Trophoblast cell (in vitro differentiated cells and primary cell): ENCODE measurements at regions not wholly inside any gene's neighbourhood (a gene's known extent, or its start where the extent isn't known, plus 50 kb on each side); places are given as distances from the start of the nearest gene placed in this dataset.

ENCODE experiments used
- DNase-seq, 2 donors: peaks; one replicate each; pipeline ENCODE4 v3.0.0-alpha.2; 2016
- H2AFZ ChIP-seq: 2 replicates; pipeline ENCODE4 v1.6.1; 2013; ENCODE audit warnings: low read length, moderate library complexity, mild to moderate bottlenecking; ENCODE audit not compliant: insufficient read depth, poor library complexity
- H2AK5ac ChIP-seq: 2 replicates; pipeline ENCODE4 v1.6.1; 2013; ENCODE audit warnings: mild to moderate bottlenecking, low read length
- H2BK120ac ChIP-seq: 2 replicates; pipeline ENCODE4 v1.6.1; 2013; ENCODE audit warnings: low read length, mild to moderate bottlenecking, moderate library complexity; ENCODE audit not compliant: insufficient read depth, poor library complexity
- H2BK12ac ChIP-seq: 2 replicates; pipeline ENCODE4 v1.6.1; 2013; ENCODE audit warnings: mild to moderate bottlenecking, low read length, moderate library complexity
- H2BK5ac ChIP-seq: 2 replicates; pipeline ENCODE4 v1.6.1; 2013; ENCODE audit warnings: low read length, low read depth, moderate library complexity, mild to moderate bottlenecking; ENCODE audit not compliant: poor library complexity
- H3K14ac ChIP-seq: 2 replicates; pipeline ENCODE4 v1.6.1; 2013; ENCODE audit warnings: mild to moderate bottlenecking, low read length
- H3K18ac ChIP-seq: 2 replicates; pipeline ENCODE4 v1.6.1; 2013; ENCODE audit warnings: mild to moderate bottlenecking, low read length
- H3K23ac ChIP-seq: 2 replicates; pipeline ENCODE4 v1.6.1; 2013; ENCODE audit warnings: low read length
- H3K27ac ChIP-seq: 2 replicates; pipeline ENCODE4 v1.5.1; 2013; ENCODE audit warnings: low read depth, mild to moderate bottlenecking, inconsistent platforms, low read length, moderate library complexity
- H3K27me3 ChIP-seq: 2 replicates; pipeline ENCODE4 v1.6.1; 2013; ENCODE audit warnings: inconsistent platforms, mild to moderate bottlenecking, low read length, moderate library complexity; ENCODE audit not compliant: insufficient read depth
- H3K36me3 ChIP-seq, 2 experiments: 1 replicate in 1 of 2; 2 replicates in 1 of 2; pipeline ENCODE4 v1.6.1; 2013; ENCODE audit warnings: low read length in 2 of 2, mild to moderate bottlenecking in 2 of 2, moderate library complexity in 1 of 2; ENCODE audit not compliant: insufficient read depth in 2 of 2, control insufficient read depth in 1 of 2
- H3K4ac ChIP-seq: 2 replicates; pipeline ENCODE4 v1.6.1; 2013; ENCODE audit warnings: low read depth, mild to moderate bottlenecking, low read length, moderate library complexity
- H3K4me1 ChIP-seq, 2 experiments: 1 replicate in 1 of 2; 2 replicates in 1 of 2; pipeline ENCODE4 v1.6.1; 2013; ENCODE audit warnings: low read length in 2 of 2, mild to moderate bottlenecking in 2 of 2, moderate library complexity in 1 of 2; ENCODE audit not compliant: insufficient read depth in 2 of 2, control insufficient read depth in 1 of 2
- H3K4me2 ChIP-seq: 2 replicates; pipeline ENCODE4 v1.6.1; 2013; ENCODE audit warnings: inconsistent platforms, mild to moderate bottlenecking, low read length, moderate library complexity
- H3K4me3 ChIP-seq: 2 replicates; pipeline ENCODE4 v1.5.1; 2013; ENCODE audit warnings: mild to moderate bottlenecking, low read depth, low read length, inconsistent platforms
- H3K79me1 ChIP-seq: one replicate; pipeline ENCODE4 v1.6.1; 2013; ENCODE audit warnings: low read length
- H3K79me2 ChIP-seq: 2 replicates; pipeline ENCODE4 v1.6.1; 2013; ENCODE audit warnings: low read length, mild to moderate bottlenecking; ENCODE audit not compliant: control insufficient read depth, insufficient read depth, poor library complexity
- H3K9ac ChIP-seq: 2 replicates; pipeline ENCODE4 v1.6.1; 2013; ENCODE audit warnings: mild to moderate bottlenecking, low read length
- H3K9me3 ChIP-seq: 2 replicates; pipeline ENCODE4 v1.6.1; 2013; ENCODE audit warnings: low read depth, mild to moderate bottlenecking, control low read depth, inconsistent platforms, low read length; ENCODE audit not compliant: insufficient read depth
- H4K12ac ChIP-seq: 2 replicates; pipeline ENCODE4 v1.6.1; 2013; ENCODE audit warnings: low read depth, mild to moderate bottlenecking, low read length, moderate library complexity
- H4K8ac ChIP-seq: 2 replicates; pipeline ENCODE4 v1.6.1; 2013; ENCODE audit warnings: low read depth, mild to moderate bottlenecking, low read length, moderate library complexity
- H4K91ac ChIP-seq: one replicate; pipeline ENCODE4 v1.6.1; 2013; ENCODE audit warnings: low read depth, mild to moderate bottlenecking, low read length, moderate library complexity
- WGBS: extraction: QIAGEN DNeasy Blood & Tissue Kit; methylation state at CpG from one replicate; pipeline ENCODE4 v1.1.7; 2013; ENCODE audit warnings: missing lambda C conversion rate; ENCODE audit not compliant: insufficient read length, insufficient coverage; ENCODE audit errors: extremely low coverage; 5-methylcytosine and 5-hydroxymethylcytosine counted together

- Histone ChIP-seq H3K79me2 (no peaks in the 10 kb centered on the region), H2BK5ac (no peak overlapping the region), H2AFZ (no peak overlapping the region), H3K18ac (no peak overlapping the region), H3K36me3 (no peaks in the 10 kb centered on the region), H4K91ac (no peak overlapping the region), H3K4me1 (peaks cover 29% of the 10 kb centered on the region in 2 experiments), H2BK12ac (no peak overlapping the region), H3K9ac (no peak overlapping the region), H3K4me3 (no peak overlapping the region), H4K8ac (no peak overlapping the region), H4K12ac (no peak overlapping the region), H2AK5ac (no peak overlapping the region), H3K14ac (no peak overlapping the region), H3K23ac (no peak overlapping the region), H3K27ac (no peak overlapping the region), H3K9me3 (no peaks in the 10 kb centered on the region), H2BK120ac (no peak overlapping the region), H3K79me1 (peaks cover 3% of the 10 kb centered on the region), H3K27me3 (no peaks in the 10 kb centered on the region), H3K4me2 (no peak overlapping the region), H3K4ac (no peak overlapping the region)
- DNase-seq: no peak
- WGBS: no CpG with 5 or more reads among the region's 4 CpGs
Measured at GRCh38 chr3:197368821-197369220, 70.4 kb upstream of the DLG1 start.

GRCh38 chr3:197368330-197368729, 69.9 kb upstream of the DLG1 start:
- H3K4me3 ChIP-seq: no peak overlapping the region
- no peak overlapping the region for H3K4ac ChIP-seq
- H3K14ac ChIP-seq: no peak overlapping the region
- no peak overlapping the region for H2BK5ac ChIP-seq
- H4K8ac ChIP-seq: no peak overlapping the region
- no peak overlapping the region for H2AK5ac ChIP-seq
- no peaks in the 10 kb centered on the region for H3K27me3 ChIP-seq
- no peak overlapping the region for H3K4me2 ChIP-seq
- no peak overlapping the region for H4K12ac ChIP-seq
- H3K79me1 ChIP-seq: peaks cover 3% of the 10 kb centered on the region
- H3K9me3 ChIP-seq: no peaks in the 10 kb centered on the region
- no peak for DNase-seq
- no CpG with 5 or more reads among the region's 4 CpGs for WGBS
- peaks cover 29% of the 10 kb centered on the region in 2 experiments for H3K4me1 ChIP-seq
- H3K27ac ChIP-seq: no peak overlapping the region
- no peak overlapping the region for H3K18ac ChIP-seq
- H3K23ac ChIP-seq: no peak overlapping the region
- no peak overlapping the region for H3K9ac ChIP-seq
- H2BK120ac ChIP-seq: no peak overlapping the region
- H2BK12ac ChIP-seq: peak overlapping the region; percentile 39
- H3K79me2 ChIP-seq: no peaks in the 10 kb centered on the region
- peak overlapping the region; percentile 20 for H4K91ac ChIP-seq
- H2AFZ ChIP-seq: no peak overlapping the region
- no peaks in the 10 kb centered on the region for H3K36me3 ChIP-seq

DNA sequence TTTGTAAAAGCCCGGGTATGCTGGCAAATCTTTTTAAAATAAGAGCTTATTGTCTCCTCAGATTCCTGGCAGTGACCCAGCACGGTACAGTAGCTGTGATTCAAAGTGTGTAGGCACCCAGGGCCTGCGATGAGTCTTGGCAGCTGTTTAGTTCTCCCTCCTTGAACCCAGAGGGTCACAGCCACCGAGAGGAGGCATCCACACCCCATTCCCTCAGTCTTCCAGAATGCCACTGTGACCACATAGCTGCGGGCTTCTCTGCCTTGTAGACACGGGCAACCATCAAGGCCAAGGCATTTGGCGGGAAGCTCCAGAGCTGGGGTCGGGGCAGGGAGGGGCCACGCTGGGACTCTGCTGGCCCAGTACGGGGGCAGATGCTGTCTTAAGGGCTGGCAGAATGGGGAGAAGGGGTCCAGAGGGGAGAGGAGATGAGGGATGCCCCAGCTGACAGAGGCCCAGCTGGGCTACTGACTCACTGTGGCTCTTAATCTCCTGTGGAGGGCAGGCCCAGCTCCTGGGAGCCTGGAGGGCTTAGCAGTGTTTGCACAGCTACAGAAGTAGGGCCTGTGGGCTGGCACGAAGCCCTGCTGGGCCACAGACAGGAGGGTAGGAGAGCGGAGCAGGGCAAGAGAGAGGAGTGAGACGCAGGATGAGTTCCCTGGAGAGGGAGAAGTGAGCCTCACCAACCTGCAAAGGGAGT, 68.8 kb upstream of the DLG1 start:
- no peak overlapping the region for H4K91ac ChIP-seq
- no peaks in the 10 kb centered on the region for H3K9me3 ChIP-seq
- no peak overlapping the region for H2BK5ac ChIP-seq
- no peak overlapping the region for H4K12ac ChIP-seq
- peaks cover 3% of the 10 kb centered on the region for H3K79me1 ChIP-seq
- H3K4ac ChIP-seq: no peak overlapping the region
- no peaks in the 10 kb centered on the region for H3K36me3 ChIP-seq
- peaks cover 21 to 22% of the 10 kb centered on the region in 2 experiments for H3K4me1 ChIP-seq
- no peak overlapping the region for H3K23ac ChIP-seq
- no peak overlapping the region for H2AFZ ChIP-seq
- no CpG with 5 or more reads among the region's 13 CpGs for WGBS
- H3K9ac ChIP-seq: no peak overlapping the region
- no peak overlapping the region for H2BK120ac ChIP-seq
- DNase-seq: no peak
- no peak overlapping the region for H3K14ac ChIP-seq
- no peaks in the 10 kb centered on the region for H3K27me3 ChIP-seq
- H2AK5ac ChIP-seq: no peak overlapping the region
- H4K8ac ChIP-seq: no peak overlapping the region
- no peak overlapping the region for H3K27ac ChIP-seq
- H2BK12ac ChIP-seq: peak overlapping the region; percentile 4
- no peak overlapping the region for H3K18ac ChIP-seq
- H3K79me2 ChIP-seq: no peaks in the 10 kb centered on the region
- no peak overlapping the region for H3K4me3 ChIP-seq
- no peak overlapping the region for H3K4me2 ChIP-seq

GRCh38 chr3:197366301-197367044, 68.1 kb upstream of the DLG1 start:
- Histone ChIP-seq H3K4me3 (no peak overlapping the region), H2AFZ (no peak overlapping the region), H2BK5ac (no peak overlapping the region), H3K9ac (no peak overlapping the region), H3K18ac (no peak overlapping the region), H3K14ac (no peak overlapping the region), H3K79me2 (no peaks in the 10 kb centered on the region), H3K27me3 (no peaks in the 10 kb centered on the region), H3K4me2 (no peak overlapping the region), H2BK120ac (no peak overlapping the region), H4K8ac (no peak overlapping the region), H3K9me3 (no peaks in the 10 kb centered on the region), H4K91ac (no peak overlapping the region), H3K79me1 (peaks cover 3% of the 10 kb centered on the region), H4K12ac (no peak overlapping the region), H3K4me1 (peaks cover 17 to 21% of the 10 kb centered on the region in 2 experiments), H2BK12ac (no peak overlapping the region), H2AK5ac (no peak overlapping the region), H3K23ac (no peak overlapping the region), H3K36me3 (no peaks in the 10 kb centered on the region), H3K4ac (no peak overlapping the region), H3K27ac (no peak overlapping the region)
- peak in 1 of 2 donors; percentile 63 for DNase-seq
- WGBS: no CpG with 5 or more reads among the region's 13 CpGs
